Transverse colon (tissue), 3 donors: ENCODE measurements at regions not wholly inside any gene's neighbourhood (a gene's known extent, or its start where the extent isn't known, plus 50 kb on each side); places are given as distances from the start of the nearest gene placed in this dataset.

Experiments
- CTCF ChIP-seq, 5 experiments: fragments of 200-600 bp in 3 of 5; fragments of 450-650 bp in 2 of 5; sonication (generic) in 3 of 5; IDR thresholded peaks; 1 replicate in 2 of 5; 2 replicates in 3 of 5; pipeline ENCODE4 v1.5.1; 2016 to 2017; ENCODE audit warnings: antibody characterized with exemption in 5 of 5, inconsistent platforms in 3 of 5, mild to moderate bottlenecking in 2 of 5, moderate library complexity in 1 of 5
- EP300 ChIP-seq: sonication (generic); formaldehyde crosslinking; IDR thresholded peaks from one replicate; pipeline ENCODE4 v1.6.1; 2017; ENCODE audit warnings: antibody characterized with exemption, low read depth

DNA sequence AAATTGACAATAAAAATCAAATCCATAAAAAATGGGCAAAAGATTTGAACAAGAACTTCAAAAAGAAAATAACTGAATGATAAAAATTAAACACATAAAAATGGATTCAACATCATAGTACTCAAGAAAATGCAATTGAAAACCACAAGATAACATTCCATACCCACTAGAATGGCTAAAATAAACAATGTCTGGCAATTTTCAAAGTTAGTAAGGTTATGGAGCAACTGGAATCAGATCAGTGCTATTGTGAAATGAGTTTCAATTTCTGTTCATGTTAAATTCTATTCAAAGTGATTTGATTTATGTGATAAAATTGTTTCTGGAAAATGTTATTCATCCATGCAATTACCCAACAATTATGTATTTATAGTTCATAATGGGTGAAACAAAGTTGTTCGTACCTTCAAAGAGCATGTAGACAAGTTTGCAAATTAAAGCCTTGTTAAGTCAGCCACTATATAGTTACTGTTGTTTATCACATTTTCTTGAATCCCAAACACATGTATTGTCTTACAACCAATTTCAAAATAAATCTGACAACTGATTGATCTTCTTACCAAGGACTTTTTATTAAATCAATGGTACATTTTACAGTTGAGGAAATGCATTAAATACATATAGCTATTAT is 151.5 kb upstream of the CENPW start:
- no peak for TF ChIP-seq CTCF (IDR thresholded peaks at IDR 0.05)
- no peak for TF ChIP-seq EP300
